ENCODE measurements at regions not wholly inside any gene's neighbourhood (a gene's known extent, or its start where the extent isn't known, plus 50 kb on each side); places are given as distances from the start of the nearest gene placed in this dataset.

DNA sequence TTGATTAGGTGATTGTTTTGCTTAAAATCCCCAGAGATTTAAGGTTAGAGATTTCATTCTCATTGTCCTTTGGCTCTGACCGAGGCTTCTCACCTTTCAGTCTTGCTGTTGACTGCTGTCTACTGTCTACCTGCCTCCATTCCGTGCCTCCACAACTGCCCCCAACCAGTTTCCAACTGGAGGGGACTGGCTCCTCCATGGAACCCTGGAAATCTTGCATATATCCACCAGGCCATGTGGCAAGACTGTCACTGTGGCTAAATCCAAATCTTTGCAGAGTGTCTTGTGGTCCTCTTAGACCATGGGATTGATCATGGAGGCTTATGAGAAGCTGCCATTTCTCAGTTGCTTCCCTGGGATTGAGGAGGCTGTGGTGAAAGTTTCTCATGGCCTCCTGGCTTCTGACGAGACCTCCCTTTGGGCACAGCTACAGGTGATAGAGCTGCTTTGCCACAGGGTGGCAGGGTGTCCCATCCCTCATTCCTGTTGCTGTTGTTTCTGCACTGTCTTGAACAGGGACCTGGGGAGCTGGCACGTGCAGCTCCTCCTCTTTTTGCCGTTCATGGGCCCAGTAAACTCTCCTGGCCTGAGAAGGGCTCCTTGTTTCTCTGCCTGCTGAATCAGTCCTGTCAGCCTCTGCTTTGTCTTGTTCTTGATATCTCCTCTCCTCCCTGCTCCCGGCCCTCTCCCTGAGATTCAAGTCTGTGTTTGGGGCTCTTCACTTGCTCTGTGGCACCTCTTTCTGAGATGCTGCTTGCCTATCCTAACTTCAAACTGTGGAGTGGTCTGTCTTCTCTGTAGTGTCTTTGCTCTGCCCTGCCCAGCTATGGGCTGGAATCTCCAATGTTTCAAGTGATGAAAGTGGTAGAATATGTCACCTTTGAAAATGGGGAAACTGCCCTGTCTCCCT lies 63.6 kb upstream of the IGFBP3 start:
- no peak overlapping the region for H3K27ac ChIP-seq
- H3K27me3 ChIP-seq: no peaks in the 10 kb centered on the region
- TF ChIP-seq, protein P1, sequence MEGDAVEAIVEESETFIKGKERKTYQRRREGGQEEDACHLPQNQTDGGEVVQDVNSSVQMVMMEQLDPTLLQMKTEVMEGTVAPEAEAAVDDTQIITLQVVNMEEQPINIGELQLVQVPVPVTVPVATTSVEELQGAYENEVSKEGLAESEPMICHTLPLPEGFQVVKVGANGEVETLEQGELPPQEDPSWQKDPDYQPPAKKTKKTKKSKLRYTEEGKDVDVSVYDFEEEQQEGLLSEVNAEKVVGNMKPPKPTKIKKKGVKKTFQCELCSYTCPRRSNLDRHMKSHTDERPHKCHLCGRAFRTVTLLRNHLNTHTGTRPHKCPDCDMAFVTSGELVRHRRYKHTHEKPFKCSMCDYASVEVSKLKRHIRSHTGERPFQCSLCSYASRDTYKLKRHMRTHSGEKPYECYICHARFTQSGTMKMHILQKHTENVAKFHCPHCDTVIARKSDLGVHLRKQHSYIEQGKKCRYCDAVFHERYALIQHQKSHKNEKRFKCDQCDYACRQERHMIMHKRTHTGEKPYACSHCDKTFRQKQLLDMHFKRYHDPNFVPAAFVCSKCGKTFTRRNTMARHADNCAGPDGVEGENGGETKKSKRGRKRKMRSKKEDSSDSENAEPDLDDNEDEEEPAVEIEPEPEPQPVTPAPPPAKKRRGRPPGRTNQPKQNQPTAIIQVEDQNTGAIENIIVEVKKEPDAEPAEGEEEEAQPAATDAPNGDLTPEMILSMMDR (IDR thresholded peaks at IDR 0.05): no peak
- TF ChIP-seq EP300 (IDR thresholded peaks at IDR 0.05) (no peak), POLR2A (IDR thresholded peaks at IDR 0.05) (no peak)
- H3K4me3 ChIP-seq: no peak overlapping the region
- H3K4me1 ChIP-seq: peaks cover 0 to 16% (median 0%) of the 10 kb centered on the region in 4 donors
- H3K36me3 ChIP-seq: no peaks in the 10 kb centered on the region
- DNase-seq (ENCODE audit: low spot score in 2 of 2): no peak
- peaks cover 0 to 6% (median 0%) of the 10 kb centered on the region in 4 donors for H3K9me3 ChIP-seq
- WGBS, 2 donors: 70 to 71% methylated on average over 6 of the region's 6 CpGs

DNA sequence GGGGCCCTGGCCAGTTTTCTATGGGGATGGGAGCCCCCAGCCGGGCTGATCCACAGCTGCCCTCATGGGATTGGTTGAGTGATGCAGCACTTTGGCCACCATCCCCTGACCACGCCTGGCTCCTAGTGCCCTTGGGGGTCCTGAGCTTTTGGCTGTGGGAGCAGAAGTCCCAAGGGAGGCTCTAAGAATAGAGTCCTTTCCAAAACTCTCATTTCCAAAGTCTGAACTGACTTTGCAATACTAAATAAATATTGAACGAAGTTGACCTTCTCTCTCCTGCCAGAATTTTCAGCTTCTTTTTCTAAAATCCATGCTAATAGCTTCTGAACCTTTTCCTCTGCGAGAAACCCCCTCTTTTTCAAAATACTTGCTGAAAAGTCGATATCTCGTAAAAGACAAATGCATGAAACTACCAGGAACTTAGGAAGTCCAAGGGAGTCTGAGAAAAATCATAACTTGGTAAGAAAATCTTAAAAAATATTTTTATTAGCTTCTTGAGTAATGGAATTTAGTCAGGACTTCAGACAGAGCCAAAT lies 62.7 kb upstream of the IGFBP3 start:
- no peak for DNase-seq (ENCODE audit: low spot score in 2 of 2)
- peaks cover 0 to 16% (median 0%) of the 10 kb centered on the region in 4 donors for H3K4me1 ChIP-seq
- peak overlapping the region in 2 of 4 donors; percentile 40 to 41 for H3K27ac ChIP-seq
- H3K27me3 ChIP-seq: no peaks in the 10 kb centered on the region
- no peaks in the 10 kb centered on the region for H3K36me3 ChIP-seq
- H3K9me3 ChIP-seq: peaks cover 0 to 6% (median 0%) of the 10 kb centered on the region in 4 donors
- WGBS, 2 donors: 54% methylated on average over 6 of the region's 6 CpGs
- H3K4me3 ChIP-seq: no peak overlapping the region
- TF ChIP-seq EP300 (IDR thresholded peaks at IDR 0.05): no peak
- TF ChIP-seq, protein P1 (IDR thresholded peaks at IDR 0.05): no peak
- TF ChIP-seq POLR2A (IDR thresholded peaks at IDR 0.05): no peak

DNA sequence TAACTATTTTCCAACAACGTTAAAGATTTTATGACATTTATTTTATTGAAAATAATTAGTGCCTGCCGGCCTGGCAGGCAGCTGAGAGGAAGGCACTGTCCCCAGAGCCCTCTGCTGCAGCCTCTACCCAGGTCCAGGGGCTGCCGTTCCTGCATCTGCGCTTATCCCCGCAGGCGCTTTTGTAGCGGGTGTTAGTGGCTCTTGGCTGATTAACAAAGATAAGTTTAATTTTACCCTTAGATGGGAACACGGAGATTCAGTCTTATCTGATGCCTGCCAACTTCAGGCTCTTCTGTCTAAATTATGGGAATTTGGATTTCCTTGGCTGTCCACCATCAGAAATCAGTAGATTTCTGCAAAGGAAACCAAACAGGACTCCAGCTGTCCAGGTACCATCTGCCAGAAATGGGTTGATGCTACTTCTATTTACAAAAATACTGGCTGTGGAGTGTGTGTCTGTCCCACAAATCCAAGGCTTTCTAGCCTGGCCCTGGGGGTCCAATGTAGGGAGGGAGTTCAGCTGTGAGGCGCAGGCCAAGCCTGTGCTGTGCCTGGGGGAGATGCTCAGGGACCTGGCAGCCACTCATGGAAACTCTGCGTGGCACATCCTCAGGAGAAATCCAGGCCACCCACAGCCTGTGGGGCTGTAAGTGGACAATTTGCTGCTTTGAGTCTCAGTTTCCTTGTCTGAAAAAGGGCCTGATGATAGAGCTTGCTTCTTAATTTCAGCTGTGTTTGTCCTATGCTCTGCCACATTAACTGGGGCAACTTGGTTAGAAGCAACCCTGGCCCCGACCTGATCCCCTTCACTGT lies 62.0 kb upstream of the IGFBP3 start:
- peaks cover 0 to 23% (median 0%) of the 10 kb centered on the region in 4 donors for H3K4me1 ChIP-seq
- peak overlapping the region in 2 of 4 donors; percentile 40 to 41 for H3K27ac ChIP-seq
- WGBS, 2 donors: 67 to 76% methylated on average over 10 to 11 of the region's 11 CpGs
- no peak for DNase-seq (ENCODE audit: low spot score in 2 of 2)
- H3K9me3 ChIP-seq: peaks cover 0 to 6% (median 0%) of the 10 kb centered on the region in 4 donors
- no peak overlapping the region for H3K4me3 ChIP-seq
- TF ChIP-seq POLR2A (IDR thresholded peaks at IDR 0.05): no peak
- TF ChIP-seq, protein P1 (IDR thresholded peaks at IDR 0.05): no peak
- TF ChIP-seq EP300 (IDR thresholded peaks at IDR 0.05): no peak
- H3K27me3 ChIP-seq: no peaks in the 10 kb centered on the region
- H3K36me3 ChIP-seq: no peaks in the 10 kb centered on the region

DNA sequence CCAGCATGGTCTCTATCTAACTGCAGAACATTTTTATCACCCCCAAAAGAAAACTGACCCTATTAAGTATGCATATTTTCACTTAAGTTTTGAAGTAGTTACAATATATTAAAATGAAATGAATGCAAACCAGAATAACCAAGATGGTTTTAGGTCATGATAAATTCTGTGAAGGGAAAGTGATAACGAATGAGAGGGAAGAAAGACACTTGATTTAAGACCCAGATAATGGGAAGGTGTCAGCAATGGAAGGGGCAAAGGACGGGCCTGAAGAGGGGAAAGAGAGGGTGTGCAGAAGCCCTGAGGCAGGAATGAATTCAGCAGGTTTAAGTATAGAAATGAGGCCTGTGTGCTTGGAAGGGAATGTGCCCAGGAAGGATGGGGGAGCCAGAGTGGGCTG lies 61.1 kb upstream of the IGFBP3 start:
- 85 to 88% methylated on average over 2 of the region's 2 CpGs for WGBS, 2 donors
- H3K27me3 ChIP-seq: no peaks in the 10 kb centered on the region
- no peak for DNase-seq (ENCODE audit: low spot score in 2 of 2)
- peaks cover 0 to 6% (median 0%) of the 10 kb centered on the region in 4 donors for H3K9me3 ChIP-seq
- no peaks in the 10 kb centered on the region for H3K36me3 ChIP-seq
- no peak overlapping the region for H3K4me3 ChIP-seq
- peaks cover 0 to 28% (median 0%) of the 10 kb centered on the region in 4 donors for H3K4me1 ChIP-seq
- TF ChIP-seq, protein P1 (IDR thresholded peaks at IDR 0.05): no peak
- H3K27ac ChIP-seq: no peak overlapping the region
